Spinal cord (tissue), 9 donors: ENCODE measurements at regions not wholly inside any gene's neighbourhood (a gene's known extent, or its start where the extent isn't known, plus 50 kb on each side); places are given as distances from the start of the nearest gene placed in this dataset.

Source experiments
- DNase-seq, 6 donors: peaks; one replicate each; pipeline versions ENCODE4 v3.0.0 to v3.0.0-alpha.2; 2013 to 2015; ENCODE audit warnings: low spot score in 6 of 6, low read depth in 4 of 6
- H3K27ac ChIP-seq: one replicate; pipeline ENCODE4 v1.5.1; 2013; ENCODE audit warnings: low read depth, low read length, control low read depth
- H3K27me3 ChIP-seq: one replicate; pipeline ENCODE4 v1.6.1; 2013; ENCODE audit warnings: low read length; ENCODE audit not compliant: control insufficient read depth, insufficient read depth
- H3K36me3 ChIP-seq: one replicate; pipeline ENCODE4 v1.6.1; 2013; ENCODE audit warnings: low read length; ENCODE audit not compliant: control insufficient read depth, insufficient read depth
- H3K4me1 ChIP-seq: one replicate; pipeline ENCODE4 v1.6.1; 2013; ENCODE audit warnings: low read length; ENCODE audit not compliant: control insufficient read depth, insufficient read depth
- H3K4me3 ChIP-seq: one replicate; pipeline ENCODE4 v1.5.1; 2013; ENCODE audit warnings: low read depth, low read length, control low read depth
- H3K9me3 ChIP-seq: one replicate; pipeline ENCODE4 v1.6.1; 2013; ENCODE audit warnings: low read length; ENCODE audit not compliant: control insufficient read depth, insufficient read depth
- WGBS: methylation state at CpG from one replicate; pipeline ENCODE4 v1.1.5; 2013; ENCODE audit warnings: missing lambda C conversion rate; ENCODE audit not compliant: insufficient coverage; 5-methylcytosine and 5-hydroxymethylcytosine counted together
- donor health status: healthy.

DNA sequence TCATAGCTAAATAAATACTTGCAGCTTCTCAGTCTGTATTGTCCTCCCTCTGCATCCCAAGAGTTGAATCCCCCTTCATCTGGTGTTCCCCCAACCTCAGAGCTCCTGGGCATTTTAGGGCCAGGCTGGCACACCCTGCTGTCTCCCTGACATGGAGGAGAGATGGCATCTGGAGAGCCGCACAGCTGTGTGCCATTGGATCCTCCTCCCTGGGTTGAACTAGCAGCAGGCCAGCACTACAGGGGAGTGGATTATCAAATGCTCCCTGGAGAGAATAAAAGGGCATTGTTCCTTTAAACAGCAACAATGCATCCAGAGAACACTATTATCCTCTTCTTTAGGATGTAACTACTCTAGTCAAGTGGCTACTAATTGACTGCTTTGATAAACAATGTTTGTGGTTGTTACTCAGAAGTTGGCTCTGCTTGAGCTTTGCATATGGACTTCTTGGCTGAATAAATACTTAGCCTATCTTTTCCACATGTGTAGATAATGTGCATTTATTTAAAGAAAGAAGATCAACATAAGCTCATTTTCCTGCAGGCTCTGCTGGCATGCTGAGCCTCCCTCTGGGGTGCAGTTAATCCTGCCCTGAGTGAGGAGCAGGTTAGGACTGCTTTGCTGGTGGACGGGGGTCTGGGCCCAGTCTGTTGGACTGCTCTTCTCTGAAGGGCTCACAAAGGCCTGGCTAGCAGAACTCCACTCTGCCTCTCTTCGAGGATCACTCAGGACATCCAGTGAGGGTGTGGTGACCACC, 897.2 kb downstream of the TBC1D22A start:
- H3K4me3 ChIP-seq: no peak overlapping the region
- H3K27ac ChIP-seq: no peak overlapping the region
- 67% methylated on average over 1 of the region's 3 CpGs for WGBS
- H3K4me1 ChIP-seq: no peaks in the 10 kb centered on the region
- no peak for DNase-seq
- no peaks in the 10 kb centered on the region for H3K27me3 ChIP-seq
- no peaks in the 10 kb centered on the region for H3K9me3 ChIP-seq
- no peaks in the 10 kb centered on the region for H3K36me3 ChIP-seq

DNA sequence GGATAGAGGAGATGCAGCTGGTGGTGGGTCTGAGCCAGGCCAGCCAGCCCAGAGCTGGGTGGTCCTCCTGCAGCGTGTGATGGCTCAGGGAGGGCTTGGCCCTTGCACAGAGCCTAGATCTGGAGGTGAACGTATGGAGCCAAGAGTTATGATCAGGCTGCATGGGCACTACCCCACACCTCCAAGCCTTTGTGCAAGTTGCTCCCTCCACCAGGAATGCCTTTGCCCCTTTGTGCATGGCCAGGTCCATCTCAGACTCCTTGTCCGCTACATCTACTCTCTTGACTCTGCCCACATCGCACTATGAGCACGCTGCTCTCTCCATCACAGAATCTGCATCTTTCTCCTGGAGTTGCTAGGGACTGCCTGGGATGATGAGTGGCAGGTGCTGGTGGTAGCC, 895.7 kb downstream of the TBC1D22A start:
- H3K27me3 ChIP-seq: no peaks in the 10 kb centered on the region
- WGBS: 95% methylated on average over 2 of the region's 5 CpGs
- H3K36me3 ChIP-seq: no peaks in the 10 kb centered on the region
- H3K27ac ChIP-seq: no peak overlapping the region
- no peak for DNase-seq
- no peaks in the 10 kb centered on the region for H3K4me1 ChIP-seq
- no peaks in the 10 kb centered on the region for H3K9me3 ChIP-seq
- no peak overlapping the region for H3K4me3 ChIP-seq

DNA sequence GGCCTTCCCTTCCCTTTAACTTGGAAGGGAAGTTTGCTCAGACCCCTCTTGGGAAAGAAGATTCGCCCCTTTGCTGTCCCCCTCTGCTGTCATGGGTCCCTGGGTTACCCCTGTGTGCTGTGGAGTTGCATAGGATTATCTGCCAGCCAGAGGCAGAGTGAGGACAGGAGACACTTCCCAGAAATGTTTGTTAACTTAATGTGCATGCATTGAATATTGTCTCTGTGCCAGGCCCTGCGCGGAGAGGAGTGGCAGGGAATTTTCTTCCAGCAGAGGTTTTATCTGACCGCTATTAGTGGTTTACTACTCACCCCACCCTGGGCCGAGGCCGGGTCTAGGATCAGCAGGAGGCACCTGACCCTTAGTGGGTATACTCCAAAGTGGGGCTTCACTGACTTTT, 894.8 kb downstream of the TBC1D22A start:
- H3K27ac ChIP-seq: no peak overlapping the region
- H3K9me3 ChIP-seq: no peaks in the 10 kb centered on the region
- no peak for DNase-seq
- H3K4me1 ChIP-seq: no peaks in the 10 kb centered on the region
- WGBS: 77% methylated on average over 3 of the region's 6 CpGs
- H3K36me3 ChIP-seq: no peaks in the 10 kb centered on the region
- H3K27me3 ChIP-seq: no peaks in the 10 kb centered on the region
- H3K4me3 ChIP-seq: no peak overlapping the region

DNA sequence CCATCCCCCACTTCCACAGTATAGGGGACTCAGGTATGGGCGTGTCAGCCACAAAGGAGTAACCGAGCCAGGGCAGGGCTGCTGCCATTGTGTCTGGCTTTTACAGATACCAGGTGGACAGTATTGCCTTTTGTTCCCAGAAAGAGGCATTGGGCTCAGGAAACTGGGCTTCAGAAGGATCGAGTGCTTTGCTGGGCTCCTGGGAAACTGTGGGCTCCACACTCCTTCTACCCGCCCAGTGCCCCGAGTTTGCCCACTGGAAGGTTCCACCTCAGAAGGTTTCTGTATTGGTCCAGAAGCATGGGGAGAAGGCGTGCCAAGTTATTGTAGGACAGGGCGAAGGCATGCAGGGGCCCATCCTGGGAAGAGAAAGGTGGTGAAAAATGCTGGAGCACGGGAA, 894.4 kb downstream of the TBC1D22A start:
- H3K27ac ChIP-seq: no peak overlapping the region
- no peaks in the 10 kb centered on the region for H3K4me1 ChIP-seq
- H3K9me3 ChIP-seq: no peaks in the 10 kb centered on the region
- H3K36me3 ChIP-seq: no peaks in the 10 kb centered on the region
- H3K27me3 ChIP-seq: no peaks in the 10 kb centered on the region
- 94% methylated on average over 6 of the region's 8 CpGs for WGBS
- H3K4me3 ChIP-seq: no peak overlapping the region
- no peak for DNase-seq

DNA sequence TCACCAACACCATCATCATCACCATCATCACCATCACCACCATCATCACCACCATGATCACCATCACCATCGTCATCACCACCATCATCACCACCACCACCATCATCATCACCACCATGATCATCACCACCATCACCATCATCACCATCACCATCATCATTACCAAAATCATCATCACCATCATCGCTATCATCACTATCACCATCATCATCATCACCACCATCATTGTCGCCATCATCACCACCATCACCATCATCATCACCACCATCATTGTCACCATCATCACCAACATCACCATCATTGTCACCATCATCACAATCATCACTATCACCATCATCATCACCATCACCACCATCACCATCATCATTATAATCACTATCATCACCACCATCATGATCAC, 893.5 kb downstream of the TBC1D22A start:
- DNase-seq: no peak
- H3K27me3 ChIP-seq: no peaks in the 10 kb centered on the region
- 65% methylated on average over 3 of the region's 3 CpGs for WGBS

DNA sequence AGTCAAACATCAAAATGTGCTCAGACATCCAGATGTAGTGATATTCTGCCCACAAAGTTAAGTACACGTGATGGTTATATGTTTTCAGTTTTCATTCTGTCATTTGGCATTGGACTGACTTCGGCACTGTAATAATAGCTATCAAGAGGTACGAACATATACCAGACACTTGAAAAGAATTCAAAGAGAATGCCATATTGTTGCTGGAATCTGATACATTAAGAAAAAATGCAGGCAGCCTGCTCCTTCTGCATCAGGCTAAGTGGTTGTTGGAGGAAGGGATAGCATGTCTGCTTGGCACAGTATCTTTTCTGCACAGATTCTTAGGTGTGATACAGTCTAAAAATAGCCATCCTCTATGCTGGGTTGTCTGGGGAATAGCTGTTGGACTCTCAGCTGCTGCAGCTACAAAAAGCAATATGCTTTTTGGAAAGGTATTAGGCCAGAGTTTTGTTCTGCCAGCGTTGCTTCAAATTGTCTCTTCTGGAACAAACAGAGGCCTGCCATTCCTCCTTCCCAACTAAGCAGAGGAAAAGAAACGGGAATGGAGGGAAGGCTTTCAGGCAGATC, 892.6 kb downstream of the TBC1D22A start:
- Histone ChIP-seq H3K4me3 (no peak overlapping the region), H3K27ac (no peak overlapping the region), H3K9me3 (no peaks in the 10 kb centered on the region), H3K4me1 (no peaks in the 10 kb centered on the region), H3K36me3 (no peaks in the 10 kb centered on the region), H3K27me3 (no peaks in the 10 kb centered on the region)
- WGBS: 100% methylated on average over 2 of the region's 5 CpGs
- DNase-seq: peak in 3 of 6 donors; percentile 12 to 82 (median 50)

More for the DNA sequence above, 893.5 kb downstream of the TBC1D22A start:
- H3K36me3 ChIP-seq: no peaks in the 10 kb centered on the region
- no peak overlapping the region for H3K27ac ChIP-seq
- H3K4me3 ChIP-seq: no peak overlapping the region
- H3K4me1 ChIP-seq: no peaks in the 10 kb centered on the region
- no peaks in the 10 kb centered on the region for H3K9me3 ChIP-seq

DNA sequence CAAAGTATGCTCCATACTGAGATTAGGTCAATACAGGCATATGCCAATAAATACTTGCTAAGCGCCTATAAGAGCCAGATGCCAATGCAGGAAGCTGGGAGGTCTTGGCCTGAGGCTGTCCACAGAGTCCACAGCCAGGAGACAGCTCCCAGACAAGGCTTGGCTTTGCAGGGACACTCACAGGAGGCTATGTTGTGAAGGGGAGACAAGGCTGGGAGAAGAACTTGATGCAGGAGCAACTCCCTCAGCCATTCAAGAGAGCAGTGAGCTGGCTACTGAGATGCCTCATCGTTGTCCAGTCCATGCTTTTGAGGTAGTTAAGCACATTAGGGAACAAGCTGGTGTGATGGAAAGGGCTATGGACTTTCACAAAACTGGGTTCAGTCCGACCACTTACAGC, 891.5 kb downstream of the TBC1D22A start:
- Histone ChIP-seq H3K27me3 (no peaks in the 10 kb centered on the region), H3K4me1 (no peaks in the 10 kb centered on the region), H3K27ac (no peak overlapping the region), H3K4me3 (no peak overlapping the region), H3K9me3 (no peaks in the 10 kb centered on the region), H3K36me3 (no peaks in the 10 kb centered on the region)
- WGBS: 67% methylated on average over 1 of the region's 3 CpGs
- no peak for DNase-seq

DNA sequence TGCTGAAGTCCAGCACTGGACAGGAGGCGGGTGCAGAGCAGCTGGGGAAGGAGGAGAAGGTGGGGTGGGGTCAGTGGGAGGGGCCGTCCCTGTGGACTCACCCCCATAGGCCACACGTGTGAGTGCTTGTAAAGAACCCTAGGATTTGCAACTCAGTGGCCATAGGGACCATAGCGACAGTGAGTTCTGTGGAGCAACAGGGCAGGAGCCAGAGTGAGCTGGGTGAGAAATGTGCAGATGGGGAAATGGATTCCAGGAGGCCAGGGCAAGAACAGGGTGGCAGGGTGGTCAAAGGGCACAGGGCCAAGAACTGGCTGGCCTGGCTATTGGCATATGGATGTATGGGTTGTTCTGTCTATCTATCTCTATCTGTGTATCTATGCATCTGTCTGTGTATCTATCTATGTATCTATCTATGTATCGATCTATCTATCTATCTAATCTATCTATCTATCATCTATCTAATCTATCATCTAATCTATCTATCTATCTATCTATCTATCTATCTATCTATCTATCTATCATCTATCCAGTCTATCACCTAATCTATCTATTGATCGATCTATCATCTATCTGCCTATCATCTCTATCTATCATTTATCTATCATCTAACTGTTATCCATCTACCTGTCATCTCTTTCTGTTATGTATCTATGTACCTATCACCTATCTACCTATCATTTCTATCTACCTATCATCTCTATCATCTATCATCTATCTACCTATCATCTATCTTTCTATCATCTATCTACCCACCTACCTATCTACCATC, 889.0 kb downstream of the TBC1D22A start:
- no peak overlapping the region for H3K4me3 ChIP-seq
- no peak overlapping the region for H3K27ac ChIP-seq
- H3K4me1 ChIP-seq: no peaks in the 10 kb centered on the region
- DNase-seq: no peak
- H3K36me3 ChIP-seq: no peaks in the 10 kb centered on the region
- no peaks in the 10 kb centered on the region for H3K9me3 ChIP-seq
- no peaks in the 10 kb centered on the region for H3K27me3 ChIP-seq
- WGBS: 73% methylated on average over 5 of the region's 6 CpGs

DNA sequence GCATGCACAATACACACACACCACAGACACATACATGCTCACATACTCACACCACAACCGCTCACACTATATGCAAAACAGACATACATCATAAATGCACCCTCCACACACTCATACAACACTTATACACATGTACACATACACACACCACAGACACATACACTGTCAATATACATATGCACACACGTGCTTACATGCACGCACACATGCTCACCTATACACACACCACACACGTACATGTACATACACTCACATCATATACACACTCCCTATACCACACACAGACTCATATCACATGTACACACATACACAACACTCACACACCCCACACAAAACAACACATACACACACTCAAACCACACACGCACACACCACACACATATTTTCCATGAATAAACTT, 885.3 kb downstream of the TBC1D22A start:
- no peak overlapping the region for H3K27ac ChIP-seq
- no peaks in the 10 kb centered on the region for H3K4me1 ChIP-seq
- no peak overlapping the region for H3K4me3 ChIP-seq
- 100% methylated on average over 5 of the region's 5 CpGs for WGBS
- no peak for DNase-seq
- no peaks in the 10 kb centered on the region for H3K36me3 ChIP-seq
- no peaks in the 10 kb centered on the region for H3K27me3 ChIP-seq
- no peaks in the 10 kb centered on the region for H3K9me3 ChIP-seq
